HEK293T (cell line): ENCODE measurements at regions not wholly inside any gene's neighbourhood (a gene's known extent, or its start where the extent isn't known, plus 50 kb on each side); places are given as distances from the start of the nearest gene placed in this dataset.

Experiments
- BHLHE40 ChIP-seq: fragments of 450-650 bp; IDR thresholded peaks from 2 replicates; pipeline ENCODE4 v1.6.1; 2016; ENCODE audit warnings: mild to moderate bottlenecking, moderate library complexity, borderline replicate concordance
- CTBP1 ChIP-seq: fragments of 450-650 bp; IDR thresholded peaks from 2 replicates; pipeline ENCODE4 v1.6.1; 2016; ENCODE audit warnings: borderline replicate concordance
- ELF4 ChIP-seq: fragments of 450-650 bp; IDR thresholded peaks from 2 replicates; pipeline ENCODE4 v1.6.1; 2017; ENCODE audit warnings: antibody characterized with exemption
- FOXA1 ChIP-seq: fragments of 450-650 bp; IDR thresholded peaks from 2 replicates; pipeline ENCODE4 v1.6.1; 2016; ENCODE audit warnings: mild to moderate bottlenecking
- FOXM1 ChIP-seq: fragments of 450-650 bp; IDR thresholded peaks from 2 replicates; pipeline ENCODE4 v1.6.1; 2017; ENCODE audit warnings: mild to moderate bottlenecking, borderline replicate concordance
- HDGF ChIP-seq: fragments of 450-650 bp; IDR thresholded peaks from 2 replicates; pipeline ENCODE4 v1.6.1; 2017; ENCODE audit warnings: antibody characterized with exemption, borderline replicate concordance
- L3MBTL2 ChIP-seq: fragments of 450-650 bp; conservative IDR thresholded peaks from 2 replicates; pipeline ENCODE4 v1.6.1; 2016; ENCODE audit warnings: mild to moderate bottlenecking
- NFRKB ChIP-seq: fragments of 450-650 bp; IDR thresholded peaks from 2 replicates; pipeline ENCODE4 v1.6.1; 2016; ENCODE audit warnings: mild to moderate bottlenecking, moderate library complexity
- SP1 ChIP-seq: fragments of 450-650 bp; IDR thresholded peaks from 2 replicates; pipeline ENCODE4 v1.6.1; 2017
- SUZ12 ChIP-seq: fragments of 450-650 bp; IDR thresholded peaks from 2 replicates; pipeline ENCODE4 v1.6.1; 2016; ENCODE audit warnings: mild to moderate bottlenecking
- TARDBP ChIP-seq: fragments of 450-650 bp; IDR thresholded peaks from 2 replicates; pipeline ENCODE4 v1.6.1; 2016
- TF ChIP-seq, protein P1 (sequence below): fragments of 450-650 bp; IDR thresholded peaks from 2 replicates; pipeline ENCODE4 v1.6.1; 2016

DNA sequence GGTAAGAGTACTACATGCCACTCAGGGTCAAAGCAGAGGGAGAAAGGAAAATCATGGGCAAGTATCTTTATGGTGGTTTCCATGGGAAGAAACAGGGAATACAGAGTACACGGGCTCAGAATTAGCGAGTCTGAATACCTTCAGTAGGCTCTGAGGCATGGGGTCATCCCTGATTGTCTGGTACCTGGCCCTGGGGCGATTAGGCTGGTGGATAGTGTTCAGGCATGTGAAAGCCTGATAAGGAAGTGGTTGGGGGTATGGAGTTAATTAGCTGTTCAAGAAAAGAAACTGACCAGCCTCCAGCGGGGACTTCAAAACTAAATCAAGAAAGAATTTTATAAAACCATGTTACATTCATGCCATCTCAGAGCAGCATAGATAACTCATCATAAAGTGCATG is 518.8 kb downstream of the RAB28 start:
- no peak for TF ChIP-seq HDGF
- no peak for TF ChIP-seq BHLHE40
- TF ChIP-seq TARDBP, result no peak
- no peak for TF ChIP-seq FOXA1
- no peak for TF ChIP-seq NFRKB
- TF ChIP-seq, protein P1, sequence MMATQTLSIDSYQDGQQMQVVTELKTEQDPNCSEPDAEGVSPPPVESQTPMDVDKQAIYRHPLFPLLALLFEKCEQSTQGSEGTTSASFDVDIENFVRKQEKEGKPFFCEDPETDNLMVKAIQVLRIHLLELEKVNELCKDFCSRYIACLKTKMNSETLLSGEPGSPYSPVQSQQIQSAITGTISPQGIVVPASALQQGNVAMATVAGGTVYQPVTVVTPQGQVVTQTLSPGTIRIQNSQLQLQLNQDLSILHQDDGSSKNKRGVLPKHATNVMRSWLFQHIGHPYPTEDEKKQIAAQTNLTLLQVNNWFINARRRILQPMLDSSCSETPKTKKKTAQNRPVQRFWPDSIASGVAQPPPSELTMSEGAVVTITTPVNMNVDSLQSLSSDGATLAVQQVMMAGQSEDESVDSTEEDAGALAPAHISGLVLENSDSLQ, result no peak
- TF ChIP-seq SUZ12, result no peak
- no peak for TF ChIP-seq ELF4
- no peak for TF ChIP-seq CTBP1
- TF ChIP-seq FOXM1, result no peak
- TF ChIP-seq L3MBTL2, result no peak
- TF ChIP-seq SP1, result no peak
